SK-N-SH (cell line): ENCODE measurements at regions not wholly inside any gene's neighbourhood (a gene's known extent, or its start where the extent isn't known, plus 50 kb on each side); places are given as distances from the start of the nearest gene placed in this dataset.

Experiments used
- CHD2 ChIP-seq: fragments of 150-350 bp; IDR thresholded peaks from 2 replicates; pipeline ENCODE4 v1.6.1; 2018; ENCODE audit warnings: low read length; ENCODE audit not compliant: partially characterized antibody
- CTCF ChIP-seq: fragments of 200-600 bp; sonication (generic); IDR thresholded peaks from 2 replicates; pipeline ENCODE4 v1.6.1; 2017; ENCODE audit warnings: antibody characterized with exemption, mild to moderate bottlenecking, moderate library complexity
- ELF1 ChIP-seq: IDR thresholded peaks from 2 replicates; pipeline ENCODE4 v1.4.0; 2012
- EP300 ChIP-seq, 2 experiments: IDR thresholded peaks; 2 replicates each; pipeline versions ENCODE4 v1.4.0 to v1.6.1; 2012; ENCODE audit warnings: borderline replicate concordance in 1 of 2, low read depth in 1 of 2, low read length in 1 of 2
- EZH2phosphoT487 ChIP-seq: fragments of 200-600 bp; sonication (generic); IDR thresholded peaks from 2 replicates; pipeline ENCODE4 v1.6.1; 2017; ENCODE audit warnings: low read depth, mixed run types, mild to moderate bottlenecking, antibody characterized with exemption, moderate library complexity, borderline replicate concordance
- GABPA ChIP-seq: IDR thresholded peaks from 2 replicates; pipeline ENCODE4 v1.4.0; 2012; ENCODE audit warnings: low read depth, mild to moderate bottlenecking
- GATA2 ChIP-seq: sonication (generic); formaldehyde crosslinking; IDR thresholded peaks from 2 replicates; pipeline ENCODE4 v1.5.0; 2020; ENCODE audit warnings: mild to moderate bottlenecking, missing genetic modification reagents
- MAX ChIP-seq: IDR thresholded peaks from 2 replicates; pipeline ENCODE4 v1.4.0; 2012; ENCODE audit warnings: low read depth
- POLR2AphosphoS5 ChIP-seq: IDR thresholded peaks from 2 replicates; pipeline ENCODE4 v1.6.1; 2012; ENCODE audit warnings: low read depth, low read length
- RAD21 ChIP-seq: IDR thresholded peaks from 2 replicates; pipeline ENCODE4 v1.6.1; 2012; ENCODE audit warnings: mild to moderate bottlenecking, low read length
- TAF1 ChIP-seq: IDR thresholded peaks from 2 replicates; pipeline ENCODE4 v1.6.1; 2012; ENCODE audit warnings: low read depth, mild to moderate bottlenecking, low read length, moderate library complexity, borderline replicate concordance
- TCF12 ChIP-seq: IDR thresholded peaks from 2 replicates; pipeline ENCODE4 v1.4.0; 2012
- YY1 ChIP-seq: IDR thresholded peaks from 2 replicates; pipeline ENCODE4 v1.4.0; 2012; ENCODE audit warnings: low read depth, mild to moderate bottlenecking
- TF ChIP-seq, protein P1 (sequence below): IDR thresholded peaks from 2 replicates; pipeline ENCODE4; 2012

- TF ChIP-seq EP300 (IDR thresholded peaks at IDR 0.05; ENCODE audit: borderline replicate concordance in 1 of 2, low read depth in 1 of 2, low read length in 1 of 2) (no peak), CTCF (no peak), TAF1 (no peak), TCF12 (no peak), POLR2AphosphoS5 (no peak), MAX (no peak), RAD21 (no peak), GATA2 (CRISPR knock-in tag) (no peak), YY1 (no peak), EZH2phosphoT487 (no peak), GABPA (no peak), ELF1 (no peak), CHD2 (no peak)
- TF ChIP-seq, protein P1, sequence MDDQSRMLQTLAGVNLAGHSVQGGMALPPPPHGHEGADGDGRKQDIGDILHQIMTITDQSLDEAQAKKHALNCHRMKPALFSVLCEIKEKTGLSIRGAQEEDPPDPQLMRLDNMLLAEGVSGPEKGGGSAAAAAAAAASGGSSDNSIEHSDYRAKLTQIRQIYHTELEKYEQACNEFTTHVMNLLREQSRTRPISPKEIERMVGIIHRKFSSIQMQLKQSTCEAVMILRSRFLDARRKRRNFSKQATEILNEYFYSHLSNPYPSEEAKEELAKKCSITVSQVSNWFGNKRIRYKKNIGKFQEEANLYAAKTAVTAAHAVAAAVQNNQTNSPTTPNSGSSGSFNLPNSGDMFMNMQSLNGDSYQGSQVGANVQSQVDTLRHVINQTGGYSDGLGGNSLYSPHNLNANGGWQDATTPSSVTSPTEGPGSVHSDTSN: no peak
These were observed 96.2 kb upstream of the PABPC4L start for GRCh38 chr4:134297765-134298164.
